CD4-positive, alpha-beta T cell treated with Interleukin-4 for 4 hours (primary cell): ENCODE measurements at regions not wholly inside any gene's neighbourhood (a gene's known extent, or its start where the extent isn't known, plus 50 kb on each side); places are given as distances from the start of the nearest gene placed in this dataset.
"Not testable (repeated sequence)": the region's sequence is repeated elsewhere in the genome, so short reads cannot be mapped to it uniquely, and the experiment has no call there.

Experiments
- DNase-seq: peaks from one replicate; pipeline ENCODE4 v3.0.0-alpha.2; 2020

DNA sequence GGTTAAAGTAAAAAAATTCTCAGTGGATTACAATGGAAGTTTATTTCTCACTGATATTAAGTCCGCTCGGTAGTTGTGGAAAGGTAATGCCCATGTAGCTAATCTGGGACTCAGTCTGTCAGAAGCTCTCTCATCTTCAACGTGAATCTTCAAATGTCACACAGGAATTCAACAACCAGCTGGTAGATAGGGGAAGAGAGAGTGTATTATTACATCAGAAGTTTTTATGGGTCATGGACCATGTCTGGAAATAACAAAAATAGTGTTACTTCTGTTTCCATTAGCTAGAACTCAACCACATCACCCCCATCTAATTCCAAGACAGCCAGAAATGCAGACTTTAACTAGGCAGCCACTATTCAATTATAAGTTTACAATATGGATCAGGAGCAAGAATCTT lies 506.1 kb upstream of the HTR2C start:
- DNase-seq = no peak

DNA sequence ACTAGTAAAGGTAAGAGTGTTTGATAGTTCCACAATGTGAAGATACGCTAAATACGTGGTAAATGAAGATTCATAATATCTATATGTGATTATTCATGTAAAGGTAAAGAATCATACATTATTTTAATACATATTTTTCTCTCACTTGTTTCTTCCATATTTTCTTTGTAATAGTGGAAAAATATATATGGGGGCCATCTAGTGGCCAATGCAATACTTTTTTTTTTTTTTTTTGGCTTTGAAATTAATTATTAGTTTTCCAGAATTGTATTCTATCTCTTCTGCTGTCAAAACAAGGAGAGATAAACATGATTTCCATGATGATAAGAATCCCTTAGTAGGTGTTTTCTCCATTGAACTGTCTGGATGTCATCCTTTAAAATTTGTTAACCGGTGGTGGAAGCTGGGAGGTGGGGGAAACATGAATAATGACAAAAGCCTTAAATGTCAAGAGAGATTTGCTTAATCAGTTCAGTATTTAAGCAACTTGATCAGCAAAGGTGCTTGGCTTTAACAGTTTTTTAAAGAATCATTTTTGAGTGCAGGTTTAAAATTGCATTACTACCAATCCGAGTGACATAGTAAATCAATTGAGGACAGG lies 508.7 kb upstream of the HTR2C start:
- DNase-seq = no peak

DNA sequence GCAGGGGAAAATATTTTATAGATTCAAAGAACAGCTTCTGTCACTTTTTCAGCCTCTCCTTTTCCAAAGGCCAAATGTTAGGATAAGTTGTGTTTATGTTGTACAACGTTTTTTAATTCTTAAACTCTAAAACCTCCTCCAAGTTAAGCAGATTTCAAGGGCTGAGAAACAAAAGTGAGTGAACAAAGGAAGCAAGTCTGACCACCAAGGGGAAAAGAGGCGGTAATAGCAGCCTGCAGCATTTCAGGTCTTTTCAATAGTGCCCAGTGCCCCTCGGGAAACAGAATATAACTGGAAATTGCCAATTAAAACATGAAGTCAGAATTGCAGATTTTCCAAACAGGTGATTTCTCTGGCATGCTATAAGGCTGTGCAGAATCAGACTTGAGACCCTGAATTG lies 510.0 kb upstream of the HTR2C start:
- DNase-seq = no peak

DNA sequence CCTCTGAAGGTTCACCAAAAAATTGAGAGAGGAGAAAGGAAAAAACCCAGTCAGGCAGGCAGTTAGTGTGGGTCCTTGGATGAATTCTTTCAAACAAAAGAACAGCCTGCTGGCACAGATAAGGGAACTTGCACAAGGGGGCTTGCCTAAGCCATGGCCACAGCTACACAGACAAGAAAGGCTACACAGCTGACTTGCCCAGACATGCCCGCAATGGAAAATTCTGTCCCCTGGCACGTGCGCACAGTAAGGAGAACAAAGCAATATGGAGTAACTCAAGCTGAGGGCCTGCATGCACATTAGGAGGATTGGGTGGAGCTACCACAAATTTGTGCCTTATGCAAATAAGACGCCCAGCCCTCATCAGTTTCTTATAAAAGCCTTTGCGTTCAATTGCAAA lies 512.5 kb upstream of the HTR2C start:
- DNase-seq = no peak

DNA sequence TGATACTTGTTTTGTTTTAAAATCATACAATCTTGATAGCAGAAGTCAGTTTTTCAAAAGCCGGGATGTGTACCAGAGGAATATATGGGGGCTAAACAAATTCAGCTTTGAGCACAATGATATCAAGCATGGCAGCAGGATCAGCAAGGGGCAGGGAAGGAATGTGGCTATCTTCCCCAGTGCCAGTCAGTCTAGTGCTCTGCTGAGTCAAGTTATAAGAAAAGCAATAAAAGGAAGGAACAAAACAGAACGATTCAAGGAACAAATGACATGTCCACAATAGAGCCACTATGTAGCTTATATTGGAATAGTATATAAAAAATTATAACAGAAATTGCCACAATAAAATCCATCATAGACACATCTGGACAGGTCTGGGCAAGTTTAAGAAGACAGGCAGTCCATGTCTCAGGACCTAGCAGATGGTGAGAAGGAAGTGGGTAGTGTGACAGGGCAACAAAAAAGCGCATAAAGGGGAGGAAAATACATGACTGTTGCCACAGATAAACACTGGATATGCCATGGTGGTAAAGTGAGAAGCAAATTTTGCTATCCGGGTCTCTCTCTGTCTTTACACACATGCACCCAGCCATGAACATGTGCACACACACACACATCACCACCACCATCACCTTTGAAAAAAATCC lies 518.2 kb upstream of the HTR2C start:
- DNase-seq = no peak

DNA sequence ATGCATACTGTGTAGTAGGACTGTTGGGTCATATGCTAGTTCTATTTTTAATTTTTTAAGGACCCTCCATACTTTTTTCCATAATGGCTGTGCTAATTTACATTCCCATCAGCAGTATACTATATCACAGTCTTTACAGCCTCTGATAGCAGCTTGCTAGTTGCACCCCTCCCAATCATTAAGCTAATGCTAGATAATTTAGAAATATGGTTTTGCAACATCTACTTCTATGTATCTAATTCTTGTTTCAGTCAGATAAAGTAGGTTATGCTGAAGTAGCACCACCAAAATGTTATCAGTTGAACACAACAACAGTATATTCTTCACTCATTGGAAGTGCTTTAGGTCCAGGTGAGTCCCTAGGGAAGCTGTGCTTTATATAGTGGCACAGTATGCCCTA lies 522.7 kb upstream of the HTR2C start:
- DNase-seq = no peak

DNA sequence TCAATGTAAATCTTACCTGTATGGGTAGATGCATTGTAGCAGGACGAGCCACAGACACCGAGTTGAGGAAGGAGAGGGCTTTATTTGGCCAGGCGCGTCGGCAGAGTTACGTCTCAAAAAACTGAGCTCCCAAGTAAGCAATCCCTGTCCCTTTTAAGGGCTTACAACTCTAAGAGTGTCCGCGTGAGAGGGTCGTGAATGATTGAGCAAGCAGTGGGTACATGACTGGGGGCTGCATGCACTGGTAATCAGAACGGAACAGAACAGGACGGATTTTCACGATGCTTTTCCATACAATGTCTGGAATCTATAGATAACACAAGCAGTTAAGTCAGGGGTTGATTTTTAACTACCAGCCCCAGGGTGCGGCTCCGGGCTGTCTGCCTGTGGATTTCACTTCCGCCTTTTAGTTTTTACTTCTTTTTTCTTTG lies 524.9 kb upstream of the HTR2C start:
- no peak for DNase-seq

DNA sequence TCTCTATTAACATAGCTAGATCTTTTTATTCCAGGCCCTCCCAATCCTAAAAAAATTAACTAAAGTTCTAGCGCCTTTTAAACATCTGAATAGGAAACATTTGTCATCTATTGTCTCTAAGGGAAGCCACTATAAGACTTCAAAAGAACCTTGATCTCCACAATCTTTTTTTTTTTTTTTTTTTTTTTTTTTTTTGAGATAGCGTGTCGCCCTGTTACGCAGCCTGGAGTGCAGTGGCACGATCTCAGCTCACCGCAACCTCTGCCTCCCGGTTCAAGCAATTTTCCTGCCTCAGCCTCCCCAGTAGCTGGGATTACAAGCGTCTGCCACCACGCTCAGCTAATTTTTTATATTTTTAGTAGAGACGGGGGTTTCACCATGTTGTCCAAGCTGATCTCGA lies 526.5 kb upstream of the HTR2C start:
- DNase-seq = not testable (repeated sequence)

DNA sequence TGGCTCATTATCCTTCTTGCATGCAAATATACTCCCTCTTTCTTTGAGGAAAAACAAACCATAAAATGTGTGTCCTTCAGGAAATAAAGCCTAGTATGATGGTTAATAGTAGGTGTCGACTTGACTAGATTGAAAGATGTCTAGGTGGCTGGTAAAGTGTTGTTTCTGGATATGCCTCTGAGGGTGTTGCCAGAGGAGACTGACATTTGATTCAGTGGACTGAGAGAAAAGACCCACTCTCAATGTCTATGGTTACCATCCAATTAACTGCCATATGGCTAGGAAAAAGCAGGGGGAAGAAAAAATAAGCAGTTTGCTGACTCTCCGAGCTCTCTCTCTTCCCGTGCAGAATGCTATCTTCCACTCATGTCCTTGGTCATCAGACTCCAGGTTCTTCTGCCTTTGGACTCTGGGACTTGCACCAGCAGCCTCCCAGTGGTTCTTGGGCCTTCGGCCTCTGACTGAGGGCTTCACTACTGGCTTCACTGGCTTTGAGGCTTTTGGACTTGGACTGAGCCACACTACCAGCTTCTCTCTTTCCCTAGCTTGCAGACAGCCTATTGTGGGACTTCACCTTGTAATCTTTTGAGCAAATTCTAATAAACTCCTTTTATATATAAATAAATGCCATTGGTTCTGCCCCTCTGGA lies 532.1 kb upstream of the HTR2C start:
- no peak for DNase-seq

DNA sequence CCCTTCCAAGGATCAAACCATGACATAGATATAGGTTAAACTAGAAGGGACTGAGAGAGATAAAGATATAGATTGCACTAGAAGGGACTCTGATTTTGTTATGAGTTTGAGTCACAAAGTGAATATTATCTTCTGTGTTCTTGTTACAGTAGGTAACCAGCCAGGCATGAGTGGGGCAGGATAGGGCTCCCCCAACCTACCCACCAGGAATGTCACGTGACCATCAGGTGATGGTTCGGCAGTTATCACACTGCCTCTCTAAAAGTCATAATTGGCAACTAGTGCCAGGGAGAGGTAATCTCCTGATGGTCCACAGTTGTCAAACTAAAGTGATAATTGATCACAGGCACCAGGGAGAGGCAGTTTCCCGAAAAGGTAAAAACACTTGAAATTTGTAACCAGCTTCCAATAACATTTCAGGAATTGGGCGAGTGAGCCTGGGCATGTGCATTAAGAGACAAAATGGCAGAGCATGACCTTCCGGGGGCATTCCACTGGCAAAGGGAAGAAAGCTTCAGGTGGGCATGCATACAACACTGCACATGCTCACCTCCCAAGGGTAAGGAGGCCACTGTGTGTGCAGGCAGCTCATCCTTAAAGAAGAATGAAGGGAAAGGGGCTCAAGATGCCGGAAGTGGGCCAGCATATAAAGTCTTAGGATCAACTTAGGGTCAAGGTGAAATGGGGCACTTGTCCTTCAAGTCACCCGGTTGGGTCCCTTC lies 533.6 kb upstream of the HTR2C start:
- DNase-seq = no peak

DNA sequence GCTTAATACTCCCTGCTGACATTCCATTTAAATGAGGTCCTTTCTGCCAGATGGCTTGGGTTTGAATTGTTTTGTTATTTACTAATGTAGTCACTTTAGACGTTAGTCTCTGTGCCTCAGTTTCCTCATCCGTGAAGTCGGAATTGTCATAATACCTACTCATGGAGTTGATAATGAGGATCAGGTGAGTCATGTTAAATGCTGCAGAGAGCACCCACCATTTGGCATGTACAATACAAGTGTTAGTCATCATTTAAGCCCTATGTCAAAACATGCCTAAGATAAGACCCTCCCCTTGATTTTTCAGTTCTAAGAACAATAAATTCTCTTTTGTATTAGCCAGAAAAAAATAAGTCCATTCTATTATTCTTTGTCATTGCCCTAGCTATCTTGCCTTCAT lies 534.8 kb upstream of the HTR2C start:
- no peak for DNase-seq

DNA sequence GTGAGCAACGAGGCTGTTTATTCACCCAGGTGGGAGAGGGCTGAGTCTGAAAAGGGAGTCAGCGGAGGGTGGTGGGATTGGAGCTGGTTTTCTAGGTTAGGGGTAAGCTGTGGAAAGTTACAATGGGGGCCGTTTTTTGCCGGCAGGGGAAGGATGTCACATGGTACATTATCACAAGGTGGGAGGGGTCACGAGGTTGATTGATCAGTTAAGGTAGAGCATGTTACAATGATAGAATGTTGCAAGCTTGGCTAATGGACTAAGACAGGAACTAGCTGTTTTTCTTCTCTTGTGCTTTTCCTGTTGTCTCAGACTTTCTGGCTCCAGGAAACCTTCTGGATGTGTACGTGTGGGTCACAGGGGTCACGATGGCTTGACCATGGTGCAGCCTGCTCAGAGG lies 536.3 kb upstream of the HTR2C start:
- DNase-seq = no peak

DNA sequence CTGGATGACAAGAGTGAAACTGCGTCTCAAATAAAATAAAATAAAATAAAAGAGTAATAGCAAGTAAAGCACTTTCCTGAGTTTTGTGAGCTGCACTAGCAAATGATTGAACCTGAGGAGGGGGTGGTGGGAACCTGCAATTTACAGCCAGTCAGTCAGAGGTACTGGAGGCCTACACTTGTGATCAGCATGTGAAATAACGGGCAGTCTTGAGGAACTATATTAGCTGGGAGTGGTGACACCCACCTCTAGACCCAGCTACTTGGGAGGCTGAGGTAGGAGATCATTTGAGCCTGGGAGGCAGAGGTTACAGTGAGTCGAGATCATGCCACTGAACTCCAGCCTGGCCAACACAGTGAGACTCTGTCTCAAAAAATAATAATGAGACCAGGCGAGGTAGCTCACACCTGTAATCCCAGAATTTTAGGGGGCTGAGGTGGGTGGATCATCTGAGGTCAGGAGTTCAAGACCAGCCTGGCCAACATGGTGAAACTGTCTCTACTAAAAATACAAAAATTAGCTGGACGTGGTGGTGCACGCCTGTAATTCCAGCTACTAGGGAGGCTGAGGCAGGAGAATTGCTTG lies 537.1 kb upstream of the HTR2C start:
- DNase-seq = no peak

DNA sequence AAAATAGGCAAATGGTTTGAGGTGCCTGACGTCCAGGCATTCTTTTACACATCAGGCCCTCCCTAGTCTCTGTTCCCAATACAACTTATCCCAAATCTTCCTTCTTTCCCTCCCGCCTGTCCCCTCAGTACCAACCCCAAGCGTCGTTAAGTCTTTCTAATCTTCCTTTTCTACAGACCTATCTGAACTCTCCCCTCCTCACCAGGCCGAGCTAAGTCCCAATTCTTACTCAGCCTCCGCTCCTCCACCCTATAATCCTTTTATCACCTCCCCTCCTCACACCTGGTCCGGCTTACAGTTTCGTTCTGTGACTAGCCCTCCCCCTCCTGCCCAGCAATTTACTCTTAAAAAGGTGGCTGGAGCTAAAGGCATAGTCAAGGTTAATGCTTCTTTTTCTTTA lies 542.4 kb upstream of the HTR2C start:
- not testable (repeated sequence) for DNase-seq

DNA sequence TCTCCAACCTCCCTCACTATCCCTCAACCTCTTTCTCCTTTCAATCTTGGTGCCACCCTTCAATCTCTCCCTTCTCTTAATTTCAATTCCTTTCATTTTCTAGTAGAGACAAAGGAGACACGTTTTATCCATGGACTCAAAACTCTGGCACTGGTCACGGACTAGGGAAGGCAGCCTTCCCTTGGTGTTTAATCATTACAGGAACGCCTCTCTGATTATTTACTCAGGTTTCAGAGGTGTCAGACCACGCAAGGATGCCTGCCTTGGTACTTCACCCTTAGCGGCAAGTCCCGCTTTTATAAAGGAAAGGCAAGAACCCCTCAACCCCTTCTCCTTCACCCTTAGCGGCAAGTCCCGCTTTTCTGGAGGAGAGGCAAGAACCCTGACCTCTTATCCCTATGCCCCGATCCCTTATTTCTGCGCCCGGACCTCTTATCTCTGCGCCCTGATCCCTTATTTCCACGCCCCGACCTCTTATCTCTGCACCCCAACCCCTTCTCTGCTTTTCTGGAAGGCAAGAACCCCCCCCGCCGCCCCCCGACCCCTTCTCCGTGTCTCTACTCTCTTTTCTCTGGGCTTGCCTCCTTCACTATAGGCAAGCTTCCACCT lies 543.1 kb upstream of the HTR2C start:
- DNase-seq = not testable (repeated sequence)

DNA sequence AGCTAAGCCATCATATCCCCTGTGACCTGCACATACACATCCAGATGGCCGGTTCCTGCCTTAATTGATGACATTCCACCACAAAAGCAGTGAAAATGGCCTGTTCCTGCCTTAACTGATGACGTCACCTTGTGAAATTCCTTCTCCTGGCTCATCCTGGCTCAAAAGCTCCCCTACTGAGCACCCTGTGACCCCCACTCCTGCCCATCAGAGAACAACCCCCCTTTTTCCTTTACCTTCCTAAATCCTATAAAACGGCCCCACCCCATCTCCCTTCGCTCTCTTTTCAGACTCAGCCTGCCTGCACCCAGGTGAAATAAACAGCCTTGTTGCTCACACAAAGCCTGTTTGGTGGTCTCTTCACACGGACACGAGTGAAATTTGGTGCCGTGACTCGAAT lies 543.8 kb upstream of the HTR2C start:
- DNase-seq = not testable (repeated sequence)

DNA sequence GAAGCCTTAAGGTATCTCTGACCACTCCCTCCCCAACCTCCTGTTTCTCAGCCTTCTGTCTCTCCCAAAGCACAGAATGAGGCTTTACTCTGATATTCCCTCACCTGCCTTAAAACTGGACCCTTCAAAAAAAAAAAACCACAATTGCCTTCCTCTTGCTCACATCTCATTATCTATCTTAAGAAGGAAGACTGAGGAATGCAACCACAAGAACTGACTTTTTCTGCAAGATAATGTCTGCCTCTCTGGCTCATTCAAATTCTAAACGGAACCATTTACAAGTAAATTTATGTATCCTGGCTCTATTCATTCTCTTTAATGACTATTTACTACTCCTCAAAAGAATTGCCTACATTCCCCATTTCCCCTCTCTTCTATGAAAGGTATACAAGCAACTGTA lies 545.5 kb upstream of the HTR2C start:
- no peak for DNase-seq

DNA sequence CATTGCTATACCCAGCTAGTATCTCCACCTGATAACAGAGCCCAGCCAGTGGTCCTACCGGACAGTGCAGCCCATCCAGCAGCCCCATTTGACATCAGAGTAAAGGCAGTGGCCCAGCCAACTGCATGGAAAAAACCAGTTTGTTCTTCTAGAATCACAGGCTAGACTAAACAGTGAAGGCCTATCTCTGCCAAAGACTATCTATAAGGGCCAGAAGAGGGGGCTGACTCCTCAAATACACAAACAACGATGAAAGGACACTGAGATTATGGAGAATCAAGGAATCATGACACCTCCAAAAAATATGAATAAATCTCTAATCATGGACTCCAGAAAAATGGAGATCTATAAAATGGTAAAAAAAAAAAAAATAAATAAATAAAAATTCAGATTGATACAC lies 546.4 kb upstream of the HTR2C start:
- DNase-seq = no peak

DNA sequence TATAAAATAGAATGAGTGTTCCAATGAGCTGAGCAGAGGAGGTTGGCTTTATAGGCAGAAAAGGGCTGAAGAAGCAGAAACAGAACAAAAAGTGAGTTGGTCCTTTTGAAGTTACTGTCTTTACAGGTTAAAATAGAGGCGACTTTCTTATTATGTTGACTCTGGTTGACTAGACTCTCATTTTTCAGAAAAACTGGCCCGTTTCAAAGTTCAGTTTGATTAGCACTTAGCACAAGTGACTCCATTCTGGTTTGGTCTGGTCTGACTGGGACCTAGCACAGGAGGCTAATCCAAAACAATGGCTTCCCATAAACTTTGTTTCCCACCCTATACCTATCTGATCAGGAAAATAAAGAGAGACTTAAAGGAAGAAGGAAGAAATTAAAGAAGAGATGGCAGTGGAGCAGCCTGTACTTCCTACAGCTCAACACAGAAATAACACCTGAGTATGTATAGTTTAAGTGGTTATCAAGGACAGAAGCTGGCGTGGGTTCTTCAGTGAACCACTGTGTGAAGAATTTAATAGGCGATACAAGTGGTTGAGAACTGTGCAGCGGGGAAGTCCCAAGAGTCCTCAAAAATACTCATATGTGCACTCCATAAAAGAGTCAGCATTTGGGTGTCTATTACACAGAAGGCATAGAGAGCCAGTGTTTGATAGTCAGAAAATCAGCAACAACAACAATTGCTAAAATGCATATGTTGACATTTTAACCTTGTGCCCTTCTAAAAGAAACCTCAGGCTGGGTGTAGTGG lies 554.8 kb upstream of the HTR2C start:
- no peak for DNase-seq

DNA sequence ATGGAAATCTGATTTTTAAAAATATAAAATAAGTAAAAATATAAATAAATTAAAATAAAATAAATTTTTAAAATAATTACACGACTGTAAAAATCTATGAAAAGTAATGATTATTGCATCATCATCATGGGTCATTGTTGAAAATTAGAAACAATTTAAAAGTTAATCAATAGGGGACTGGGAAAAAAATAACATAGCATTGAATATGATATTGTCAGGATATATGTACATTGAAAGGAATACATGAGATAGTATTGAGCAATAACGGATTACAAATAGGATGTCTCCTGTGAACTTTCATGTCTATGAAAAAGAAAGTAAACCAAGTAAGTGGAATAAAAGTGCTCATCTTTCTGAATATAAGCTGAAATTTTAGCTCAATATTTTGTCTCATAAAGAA lies 566.8 kb upstream of the HTR2C start:
- DNase-seq = no peak

DNA sequence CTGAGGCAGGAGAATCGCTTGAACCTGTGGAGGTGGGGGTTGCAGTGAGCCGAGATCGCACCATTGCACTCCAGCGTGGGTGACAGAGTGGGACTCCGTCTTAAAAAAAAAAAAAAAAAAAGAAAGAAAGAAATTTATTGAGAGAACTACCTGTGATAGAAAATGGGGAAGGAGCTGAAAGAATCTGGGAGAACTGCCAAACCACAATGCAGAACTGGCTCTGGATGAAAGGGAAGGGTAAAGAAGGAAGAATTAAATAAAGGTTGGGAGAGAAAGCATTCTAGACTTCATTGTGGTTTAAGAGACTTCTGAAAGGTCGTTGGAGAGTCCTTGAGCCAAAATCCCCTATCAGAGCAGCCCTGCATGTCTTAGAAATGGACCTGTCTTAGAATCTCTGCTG lies 567.9 kb upstream of the HTR2C start:
- no peak for DNase-seq

DNA sequence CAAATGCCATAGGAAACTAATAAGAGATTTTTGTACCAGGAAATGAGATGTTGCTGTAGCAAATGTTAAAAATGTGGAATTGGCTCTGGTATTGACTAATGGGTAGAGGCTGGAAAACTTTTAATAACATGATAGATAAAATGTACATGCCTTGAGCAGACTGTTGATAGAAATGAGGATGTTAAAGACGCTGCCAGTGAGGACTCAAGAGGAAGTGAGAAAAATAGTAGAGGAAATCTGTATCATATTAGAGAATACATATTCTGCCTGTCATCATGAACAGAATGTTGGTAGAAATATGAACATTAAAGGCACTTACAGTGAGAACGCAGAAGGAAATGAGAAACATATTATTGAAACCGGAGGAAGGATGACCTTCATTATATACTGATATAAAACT lies 577.2 kb upstream of the HTR2C start:
- DNase-seq = no peak
